ENCODE measurements at regions not wholly inside any gene's neighbourhood (a gene's known extent, or its start where the extent isn't known, plus 50 kb on each side); places are given as distances from the start of the nearest gene placed in this dataset.
"Not testable (repeated sequence)": the region's sequence is repeated elsewhere in the genome, so short reads cannot be mapped to it uniquely, and the experiment has no call there.

GRCh38 chr2:56510610-56511009 lies 326.8 kb downstream of the CCDC85A start:
- no peak for DNase-seq (ENCODE audit: low spot score)

- no peak for DNase-seq (ENCODE audit: low spot score)
Measured at GRCh38 chr2:56515399-56515798, 331.6 kb downstream of the CCDC85A start.

- DNase-seq (ENCODE audit: low spot score) = no peak
Measured at GRCh38 chr2:56519806-56520205, 336.0 kb downstream of the CCDC85A start.

- DNase-seq (ENCODE audit: low spot score) = no peak
Measured at GRCh38 chr2:56522605-56523089, 338.9 kb downstream of the CCDC85A start.

GRCh38 chr2:56523816-56524215 lies 340.0 kb downstream of the CCDC85A start:
- DNase-seq (ENCODE audit: low spot score) = no peak

GRCh38 chr2:56531668-56532420 lies 348.1 kb downstream of the CCDC85A start:
- DNase-seq (ENCODE audit: low spot score) = no peak

- DNase-seq (ENCODE audit: low spot score) = no peak
Measured at GRCh38 chr2:56534321-56534720, 350.5 kb downstream of the CCDC85A start.

- DNase-seq (ENCODE audit: low spot score) = no peak
Measured at GRCh38 chr2:56537756-56538155, 354.0 kb downstream of the CCDC85A start.

GRCh38 chr2:56539618-56540017 lies 355.8 kb downstream of the CCDC85A start:
- DNase-seq (ENCODE audit: low spot score) = no peak

- DNase-seq (ENCODE audit: low spot score) = no peak
Measured at GRCh38 chr2:56540467-56540866, 356.7 kb downstream of the CCDC85A start.

- DNase-seq (ENCODE audit: low spot score) = no peak
Measured at GRCh38 chr2:56540916-56541315, 357.1 kb downstream of the CCDC85A start.

GRCh38 chr2:56542213-56542612 lies 358.4 kb downstream of the CCDC85A start:
- no peak for DNase-seq (ENCODE audit: low spot score)

- DNase-seq (ENCODE audit: low spot score) = no peak
Measured at GRCh38 chr2:56565143-56565542, 381.4 kb downstream of the CCDC85A start.

GRCh38 chr2:56571074-56571473 lies 387.3 kb downstream of the CCDC85A start:
- DNase-seq (ENCODE audit: low spot score) = no peak

GRCh38 chr2:56576001-56576400 lies 392.2 kb downstream of the CCDC85A start:
- no peak for DNase-seq (ENCODE audit: low spot score)

GRCh38 chr2:56580242-56580641 lies 396.5 kb downstream of the CCDC85A start:
- no peak for DNase-seq (ENCODE audit: low spot score)

GRCh38 chr2:56582570-56582969 lies 398.8 kb downstream of the CCDC85A start:
- no peak for DNase-seq (ENCODE audit: low spot score)

- no peak for DNase-seq (ENCODE audit: low spot score)
Measured at GRCh38 chr2:56583796-56584315, 400.1 kb downstream of the CCDC85A start.

GRCh38 chr2:56587456-56587855 lies 403.7 kb downstream of the CCDC85A start:
- no peak for DNase-seq (ENCODE audit: low spot score)

- DNase-seq (ENCODE audit: low spot score) = no peak
Measured at GRCh38 chr2:56589194-56589593, 405.4 kb downstream of the CCDC85A start.

- no peak for DNase-seq (ENCODE audit: low spot score)
Measured at GRCh38 chr2:56589835-56590234, 406.0 kb downstream of the CCDC85A start.

GRCh38 chr2:56590611-56591010 lies 406.8 kb downstream of the CCDC85A start:
- DNase-seq (ENCODE audit: low spot score) = no peak

GRCh38 chr2:56606086-56606485 lies 422.3 kb downstream of the CCDC85A start:
- not testable (repeated sequence) for DNase-seq (ENCODE audit: low spot score)
